Prostate gland (tissue), 2 donors: ENCODE measurements at regions not wholly inside any gene's neighbourhood (a gene's known extent, or its start where the extent isn't known, plus 50 kb on each side); places are given as distances from the start of the nearest gene placed in this dataset.
"Not testable (repeated sequence)": the region's sequence is repeated elsewhere in the genome, so short reads cannot be mapped to it uniquely, and the experiment has no call there.

Experiments used
- DNase-seq: peaks from one replicate; pipeline ENCODE4 v3.0.0-alpha.2; 2019; ENCODE audit warnings: low spot score
- H3K27ac ChIP-seq, 2 donors: fragments of 200-600 bp; sonication (generic); 2 replicates each; pipeline ENCODE4 v1.5.1; 2017 to 2019
- H3K27me3 ChIP-seq: fragments of 200-600 bp; sonication (generic); replicated peaks from 2 replicates; pipeline ENCODE4 v1.5.1; 2019; ENCODE audit not compliant: insufficient read depth
- H3K36me3 ChIP-seq, 2 donors: fragments of 200-600 bp; sonication (generic); 1 replicate in 1 of 2; 2 replicates in 1 of 2; pipeline versions ENCODE4 v1.5.1 to v1.8.1; 2017 to 2019
- H3K4me1 ChIP-seq: fragments of 200-600 bp; sonication (generic); replicated peaks from 2 replicates; pipeline ENCODE4 v1.5.1; 2019
- H3K4me3 ChIP-seq, 2 donors: fragments of 200-600 bp; sonication (generic); 2 replicates each; pipeline ENCODE4 v1.5.1; 2017 to 2019
- H3K9me3 ChIP-seq: fragments of 200-600 bp; sonication (generic); 2 replicates; pipeline ENCODE4 v1.5.1; 2017
- POLR2A ChIP-seq: fragments of 450-650 bp; IDR thresholded peaks from one replicate; pipeline ENCODE4 v1.6.1; 2016; ENCODE audit warnings: antibody characterized with exemption, mild to moderate bottlenecking
- POLR2AphosphoS5 ChIP-seq: sonication (generic); formaldehyde crosslinking; IDR thresholded peaks from one replicate; pipeline ENCODE4 v1.6.1; 2017; ENCODE audit warnings: antibody characterized with exemption
- WGBS: methylation state at CpG from one replicate; pipeline ENCODE4 v1.1.5; 2018; 5-methylcytosine and 5-hydroxymethylcytosine counted together
- intact Hi-C: fragments of 100-400 bp; cut with DNase I; formaldehyde crosslinking; loops from one replicate; pipeline ENCODE4 v1.14.2; 2022
- TF ChIP-seq, protein P1 (sequence below), 4 experiments: fragments of 200-600 bp in 2 of 4; fragments of 450-650 bp in 2 of 4; sonication (generic) in 2 of 4; IDR thresholded peaks; 1 replicate in 3 of 4; 2 replicates in 1 of 4; pipeline ENCODE4 v1.5.1; 2016 to 2019; ENCODE audit warnings: antibody characterized with exemption in 4 of 4, mild to moderate bottlenecking in 2 of 4, moderate library complexity in 2 of 4

DNA sequence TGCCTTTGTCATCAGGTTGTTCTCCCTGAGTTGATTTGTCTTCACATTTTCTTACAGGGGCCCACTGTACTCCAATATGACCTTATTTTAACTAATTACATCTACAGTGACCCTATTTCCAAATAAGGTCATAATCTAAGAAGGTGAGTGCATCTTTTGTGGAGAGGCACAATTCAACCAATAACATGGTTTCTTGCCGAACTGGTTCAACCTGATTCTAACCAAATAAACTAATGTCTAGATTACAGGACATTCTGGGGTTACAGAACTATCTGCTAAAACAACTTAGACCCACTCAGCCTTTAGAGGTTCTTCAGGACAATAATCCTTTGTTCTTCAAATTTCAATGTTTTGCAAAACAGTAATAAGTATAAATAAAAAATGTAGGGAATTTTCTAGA, 496.5 kb upstream of the SOX11 start:
- H3K36me3 ChIP-seq = no peaks in the 10 kb centered on the region
- TF ChIP-seq POLR2A = no peak
- no peak for TF ChIP-seq POLR2AphosphoS5
- TF ChIP-seq, protein P1, sequence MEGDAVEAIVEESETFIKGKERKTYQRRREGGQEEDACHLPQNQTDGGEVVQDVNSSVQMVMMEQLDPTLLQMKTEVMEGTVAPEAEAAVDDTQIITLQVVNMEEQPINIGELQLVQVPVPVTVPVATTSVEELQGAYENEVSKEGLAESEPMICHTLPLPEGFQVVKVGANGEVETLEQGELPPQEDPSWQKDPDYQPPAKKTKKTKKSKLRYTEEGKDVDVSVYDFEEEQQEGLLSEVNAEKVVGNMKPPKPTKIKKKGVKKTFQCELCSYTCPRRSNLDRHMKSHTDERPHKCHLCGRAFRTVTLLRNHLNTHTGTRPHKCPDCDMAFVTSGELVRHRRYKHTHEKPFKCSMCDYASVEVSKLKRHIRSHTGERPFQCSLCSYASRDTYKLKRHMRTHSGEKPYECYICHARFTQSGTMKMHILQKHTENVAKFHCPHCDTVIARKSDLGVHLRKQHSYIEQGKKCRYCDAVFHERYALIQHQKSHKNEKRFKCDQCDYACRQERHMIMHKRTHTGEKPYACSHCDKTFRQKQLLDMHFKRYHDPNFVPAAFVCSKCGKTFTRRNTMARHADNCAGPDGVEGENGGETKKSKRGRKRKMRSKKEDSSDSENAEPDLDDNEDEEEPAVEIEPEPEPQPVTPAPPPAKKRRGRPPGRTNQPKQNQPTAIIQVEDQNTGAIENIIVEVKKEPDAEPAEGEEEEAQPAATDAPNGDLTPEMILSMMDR (IDR thresholded peaks at IDR 0.05) = no peak
- no peak overlapping the region for H3K27ac ChIP-seq
- no peaks in the 10 kb centered on the region for H3K9me3 ChIP-seq
- WGBS = 65% methylated on average over 1 of the region's 1 CpG
- no peak for DNase-seq
- no peak overlapping the region for H3K4me3 ChIP-seq
- no peaks in the 10 kb centered on the region for H3K4me1 ChIP-seq
- intact Hi-C loops = no loop called here
- no peaks in the 10 kb centered on the region for H3K27me3 ChIP-seq

DNA sequence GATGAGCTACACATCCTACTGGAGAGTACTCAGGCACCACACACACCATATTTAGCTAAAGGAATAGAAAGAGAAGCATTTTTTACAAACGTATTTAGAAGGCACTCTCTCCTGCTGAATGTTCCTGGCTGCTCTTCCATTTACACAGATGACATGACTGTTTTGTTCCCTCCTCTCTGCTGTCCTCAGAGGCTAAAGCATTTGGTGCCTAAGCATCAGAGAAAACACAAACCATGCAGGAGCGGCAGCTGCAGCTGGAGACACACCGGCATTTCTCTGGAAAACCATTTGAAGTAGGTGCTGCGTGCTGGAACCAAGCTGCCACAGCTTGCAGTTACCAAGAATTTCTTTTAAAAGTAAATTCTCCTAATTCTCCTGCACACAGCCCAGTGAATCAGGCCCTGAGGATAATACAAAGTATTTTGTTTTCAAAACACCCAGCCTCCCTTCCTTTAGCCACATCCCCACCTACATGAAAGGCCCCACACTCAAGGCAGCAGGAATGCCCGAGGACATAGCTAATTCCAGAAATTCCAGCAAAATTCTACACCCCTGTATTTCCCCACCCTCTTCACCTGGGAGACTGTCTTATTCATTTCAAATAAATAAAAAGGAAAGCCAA, 488.9 kb upstream of the SOX11 start:
- no peak overlapping the region for H3K4me3 ChIP-seq
- intact Hi-C loops = no loop called here
- no peak overlapping the region for H3K27ac ChIP-seq
- H3K4me1 ChIP-seq = no peaks in the 10 kb centered on the region
- TF ChIP-seq, protein P1 (IDR thresholded peaks at IDR 0.05) = no peak
- TF ChIP-seq POLR2AphosphoS5 (no peak), POLR2A (no peak)
- no peak for DNase-seq
- H3K27me3 ChIP-seq = no peaks in the 10 kb centered on the region
- WGBS = 58% methylated on average over 5 of the region's 5 CpGs
- H3K36me3 ChIP-seq = no peaks in the 10 kb centered on the region
- no peaks in the 10 kb centered on the region for H3K9me3 ChIP-seq

DNA sequence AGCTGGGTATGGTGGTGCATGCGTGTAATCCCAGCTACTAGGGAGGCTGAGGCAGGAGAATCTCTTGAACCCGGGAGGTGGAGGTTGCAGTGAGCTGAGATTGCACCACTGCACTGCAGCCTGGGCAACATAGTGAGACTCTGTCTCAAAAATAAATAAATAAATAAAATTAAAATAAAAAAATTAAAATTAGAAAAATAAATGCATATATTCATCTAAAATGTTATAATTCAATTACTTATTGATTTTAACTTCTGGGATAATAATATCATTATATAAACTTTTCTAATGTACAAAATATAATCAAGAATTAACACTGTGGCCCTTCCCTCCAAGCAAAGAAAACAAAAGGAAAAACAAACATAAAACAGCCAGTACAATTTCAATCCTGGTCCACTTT, 485.4 kb upstream of the SOX11 start:
- H3K4me3 ChIP-seq, H3K9me3 ChIP-seq, H3K27ac ChIP-seq, H3K36me3 ChIP-seq, intact Hi-C loops, H3K27me3 ChIP-seq, H3K4me1 ChIP-seq, DNase-seq: not testable (repeated sequence)
- 92% methylated on average over 2 of the region's 2 CpGs for WGBS

DNA sequence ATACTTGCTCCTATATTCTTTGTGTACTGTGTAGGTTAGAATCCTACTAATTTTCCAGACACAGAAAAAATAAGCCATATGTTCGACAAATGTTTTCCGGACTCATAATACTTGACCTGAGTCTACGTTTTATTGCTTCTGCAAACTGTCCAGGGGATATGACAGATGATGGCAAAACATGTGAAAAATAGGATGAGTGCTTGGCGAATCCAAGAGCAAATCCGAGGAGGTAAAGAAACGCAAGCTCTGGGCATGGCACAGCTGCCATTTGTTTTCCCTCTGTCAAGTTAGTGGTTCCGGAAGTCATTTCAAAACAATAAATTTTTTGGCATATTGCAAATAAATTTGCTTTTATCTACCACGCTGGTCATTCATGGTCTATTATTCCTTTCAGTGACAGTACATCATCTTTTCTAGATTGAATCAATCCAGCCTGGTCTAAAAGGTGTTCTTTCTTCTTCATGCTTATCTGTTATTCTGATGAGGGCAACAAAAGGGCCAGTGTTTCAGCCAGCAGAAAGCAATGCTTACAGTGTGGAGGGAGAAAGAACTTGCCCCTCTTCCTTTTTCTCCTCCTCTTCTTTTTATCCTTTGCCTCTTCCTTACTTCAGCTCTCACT, 476.1 kb upstream of the SOX11 start:
- no peak for TF ChIP-seq POLR2A
- no peak for DNase-seq
- Histone ChIP-seq H3K4me1 (no peaks in the 10 kb centered on the region), H3K9me3 (no peaks in the 10 kb centered on the region), H3K4me3 (no peak overlapping the region), H3K36me3 (no peaks in the 10 kb centered on the region), H3K27me3 (no peaks in the 10 kb centered on the region), H3K27ac (no peak overlapping the region)
- intact Hi-C loops = no loop called here
- WGBS = 57% methylated on average over 8 of the region's 8 CpGs

DNA sequence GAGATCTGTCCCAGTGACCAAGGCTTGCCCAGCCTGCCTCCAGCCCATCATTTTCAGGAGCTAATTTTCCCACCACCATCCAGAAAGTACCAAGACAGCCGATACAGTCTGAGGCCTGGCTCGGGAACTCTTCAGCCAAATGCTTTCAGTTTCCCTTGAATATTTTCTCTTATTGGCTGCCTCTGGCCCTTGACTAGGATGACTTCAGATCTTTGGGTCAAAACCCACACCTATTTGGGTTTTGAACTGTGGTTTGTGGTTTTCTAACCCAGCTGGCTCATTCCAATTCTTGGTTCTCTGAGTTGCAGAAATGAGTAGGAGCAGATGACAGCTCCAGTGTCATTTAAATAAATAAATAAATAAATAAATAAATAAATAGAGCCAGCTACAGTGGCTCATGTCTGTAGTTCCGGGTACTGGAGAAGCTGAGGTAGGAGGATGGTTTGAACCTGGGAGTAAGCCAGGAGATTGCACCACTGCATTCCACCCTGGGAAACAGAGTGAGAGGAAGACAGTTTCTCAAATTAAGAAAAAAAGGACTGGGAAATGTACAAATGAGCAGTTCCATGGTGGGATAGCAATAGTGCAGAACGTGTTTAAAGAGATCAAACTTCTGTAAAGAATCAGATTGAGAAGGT, 465.0 kb upstream of the SOX11 start:
- TF ChIP-seq POLR2AphosphoS5 (no peak), POLR2A (no peak)
- TF ChIP-seq, protein P1 (IDR thresholded peaks at IDR 0.05) = no peak
- intact Hi-C loops = no loop called here

DNA sequence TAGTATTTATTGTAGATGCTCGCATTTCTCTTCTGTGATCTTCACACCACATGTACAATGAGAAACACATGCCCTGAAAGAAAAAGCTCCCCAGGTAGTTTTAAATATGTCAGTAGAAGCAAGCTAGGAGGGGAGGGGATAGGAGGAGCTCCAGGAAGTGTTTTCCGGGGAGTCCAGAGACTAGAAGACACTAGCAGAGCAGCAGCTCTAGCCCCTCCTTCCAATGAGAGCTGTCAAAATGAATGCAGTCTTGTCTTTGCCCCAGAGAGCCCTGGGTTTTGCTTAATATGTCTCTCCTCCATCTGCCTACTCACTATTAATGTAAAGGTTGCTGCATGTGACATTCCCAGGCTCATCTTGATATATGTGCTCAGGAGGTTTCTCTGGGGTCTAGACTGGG, 462.6 kb upstream of the SOX11 start:
- 85% methylated on average over 2 of the region's 2 CpGs for WGBS
- H3K36me3 ChIP-seq = no peaks in the 10 kb centered on the region
- H3K27me3 ChIP-seq = no peaks in the 10 kb centered on the region
- intact Hi-C loops = no loop called here
- no peaks in the 10 kb centered on the region for H3K4me1 ChIP-seq
- TF ChIP-seq, protein P1 (IDR thresholded peaks at IDR 0.05) = no peak
- TF ChIP-seq POLR2AphosphoS5 = no peak
- TF ChIP-seq POLR2A = no peak
- H3K9me3 ChIP-seq = no peaks in the 10 kb centered on the region
- no peak for DNase-seq
- H3K27ac ChIP-seq = no peak overlapping the region
- H3K4me3 ChIP-seq = no peak overlapping the region

More for the DNA sequence above, 465.0 kb upstream of the SOX11 start:
- DNase-seq = no peak
- no peak overlapping the region for H3K4me3 ChIP-seq
- no peak overlapping the region for H3K27ac ChIP-seq
- H3K36me3 ChIP-seq = no peaks in the 10 kb centered on the region
- no peaks in the 10 kb centered on the region for H3K4me1 ChIP-seq
- no peaks in the 10 kb centered on the region for H3K9me3 ChIP-seq
- WGBS = 91% methylated on average over 4 of the region's 4 CpGs
- H3K27me3 ChIP-seq = no peaks in the 10 kb centered on the region
